H1 (cell line): ENCODE measurements at regions not wholly inside any gene's neighbourhood (a gene's known extent, or its start where the extent isn't known, plus 50 kb on each side); places are given as distances from the start of the nearest gene placed in this dataset.

Experiments
- CTCF ChIA-PET: fragments of 300-600 bp; sonication (Branson Sonifier 250); formaldehyde crosslinking; loops from one replicate; lab custom pipeline; 2021; ENCODE audit not compliant: partially characterized antibody; lab: Charles Lee
- POLR2A ChIA-PET: fragments of 300-600 bp; sonication (Branson Sonifier 250); formaldehyde crosslinking; loops from one replicate; lab custom pipeline; 2021; ENCODE audit warnings: inconsistent platforms; ENCODE audit not compliant: partially characterized antibody; lab: Charles Lee
- DNase-seq, 2 experiments: peaks; one replicate each; pipeline versions ENCODE4 v3.0.0 to v3.0.0-alpha.2; 2010 to 2022; ENCODE audit warnings: low spot score in 2 of 2, low read depth in 1 of 2, mixed read lengths in 1 of 2
- FAIRE-seq: peaks from 2 replicates; lab custom pipeline; 2011; peaks lifted over from hg19 to GRCh38; lab: Jason Lieb, UNC
- H2AFZ ChIP-seq: 2 replicates; pipeline ENCODE4 v1.8.1; 2012; ENCODE audit warnings: low read length, inconsistent platforms
- H2AK5ac ChIP-seq: 2 replicates; pipeline ENCODE4 v1.6.1; 2013; ENCODE audit warnings: low read depth, low read length
- H2BK120ac ChIP-seq: replicated peaks from 2 replicates; pipeline ENCODE3; 2013; ENCODE audit warnings: low read depth, low read length, inconsistent platforms
- H2BK12ac ChIP-seq: 2 replicates; pipeline ENCODE4 v1.6.1; 2013; ENCODE audit warnings: low read depth, low read length
- H2BK15ac ChIP-seq: 2 replicates; pipeline ENCODE4 v1.6.1; 2013; ENCODE audit warnings: low read length
- H2BK20ac ChIP-seq: 2 replicates; pipeline ENCODE4 v1.6.1; 2013; ENCODE audit warnings: low read length
- H2BK5ac ChIP-seq: 2 replicates; pipeline ENCODE4 v1.6.1; 2013; ENCODE audit warnings: low read depth, low read length
- H3K14ac ChIP-seq: 2 replicates; pipeline ENCODE4 v1.6.1; 2013; ENCODE audit warnings: inconsistent platforms; ENCODE audit not compliant: insufficient read length
- H3K18ac ChIP-seq: 2 replicates; pipeline ENCODE4 v1.6.1; 2013; ENCODE audit warnings: low read length; ENCODE audit errors: extremely low read depth
- H3K23ac ChIP-seq: 2 replicates; pipeline ENCODE4 v1.6.1; 2013; ENCODE audit warnings: inconsistent platforms; ENCODE audit not compliant: insufficient read length
- H3K23me2 ChIP-seq: 2 replicates; pipeline ENCODE4 v1.6.1; 2013; ENCODE audit warnings: low read depth, low read length
- H3K27ac ChIP-seq: 2 replicates; pipeline ENCODE4 v1.6.1; 2011; ENCODE audit warnings: low read depth, low read length, inconsistent platforms
- H3K27me3 ChIP-seq, 4 experiments: replicated peaks in 1 of 4; 1 replicate in 1 of 4; 2 replicates in 3 of 4; pipeline versions ENCODE4 v1.6.1 to v1.8.1; 2011 to 2013; ENCODE audit warnings: low read length in 3 of 4, mild to moderate bottlenecking in 3 of 4, inconsistent platforms in 2 of 4, mixed read lengths in 2 of 4, moderate library complexity in 1 of 4; ENCODE audit not compliant: control insufficient read depth in 3 of 4, insufficient read depth in 3 of 4; ENCODE audit errors: extremely low read depth in 1 of 4
- H3K36me3 ChIP-seq, 4 experiments: 2 replicates each; pipeline versions ENCODE4 v1.6.1 to v1.8.1; 2011 to 2013; ENCODE audit warnings: mild to moderate bottlenecking in 4 of 4, low read length in 3 of 4, moderate library complexity in 2 of 4, control low read depth in 1 of 4, inconsistent platforms in 1 of 4; ENCODE audit not compliant: insufficient read depth in 4 of 4, control insufficient read depth in 2 of 4
- H3K4ac ChIP-seq: replicated peaks from 2 replicates; pipeline ENCODE3; 2013; ENCODE audit warnings: low read length, low read depth, mixed read lengths, inconsistent platforms; ENCODE audit not compliant: insufficient read length
- H3K4me1 ChIP-seq, 4 experiments: replicated peaks in 1 of 4; 1 replicate in 1 of 4; 2 replicates in 3 of 4; pipeline versions ENCODE4 v1.6.1 to v1.8.1; 2011 to 2013; ENCODE audit warnings: low read length in 3 of 4, inconsistent platforms in 2 of 4, mixed read lengths in 1 of 4; ENCODE audit not compliant: insufficient read depth in 4 of 4, control insufficient read depth in 3 of 4
- H3K4me2 ChIP-seq, 2 experiments: 2 replicates each; pipeline versions ENCODE4 v1.6.1 to v1.8.1; 2011 to 2013; ENCODE audit warnings: low read depth in 2 of 2, low read length in 2 of 2, control low read depth in 1 of 2, inconsistent platforms in 1 of 2, mild to moderate bottlenecking in 1 of 2; ENCODE audit not compliant: insufficient read depth in 1 of 2
- H3K4me3 ChIP-seq, 4 experiments: fragments of 200-600, 300-600 bp in 1 of 4; sonication (generic), shearing (Covaris generic), sonication (Bioruptor Twin) in 1 of 4; 2 replicates each; pipeline versions ENCODE4 v1.5.1 to v1.8.1; 2011 to 2016; ENCODE audit warnings: low read length in 4 of 4, low read depth in 3 of 4, control low read depth in 2 of 4, inconsistent platforms in 2 of 4, mild to moderate bottlenecking in 2 of 4, mixed read lengths in 1 of 4, moderate library complexity in 1 of 4; ENCODE audit not compliant: insufficient read depth in 2 of 4; ENCODE audit errors: extremely low read depth in 1 of 4
- H3K56ac ChIP-seq: replicated peaks from 2 replicates; pipeline ENCODE3; 2013; ENCODE audit warnings: low read depth, mild to moderate bottlenecking, mixed read lengths, low read length, inconsistent platforms; ENCODE audit not compliant: insufficient read length
- H3K79me1 ChIP-seq: 2 replicates; pipeline ENCODE4 v1.6.1; 2013; ENCODE audit warnings: low read depth, low read length, control low read depth
- H3K79me2 ChIP-seq, 2 experiments: 2 replicates each; pipeline versions ENCODE4 v1.6.1 to v1.8.1; 2012 to 2013; ENCODE audit warnings: low read length in 2 of 2, mild to moderate bottlenecking in 2 of 2, inconsistent platforms in 1 of 2; ENCODE audit not compliant: insufficient read depth in 2 of 2, control insufficient read depth in 1 of 2
- H3K9ac ChIP-seq, 4 experiments: replicated peaks in 1 of 4; 1 replicate in 1 of 4; 2 replicates in 3 of 4; pipeline versions ENCODE4 v1.6.1 to v1.8.1; 2011 to 2013; ENCODE audit warnings: low read depth in 3 of 4, low read length in 3 of 4, control low read depth in 2 of 4, mild to moderate bottlenecking in 2 of 4, moderate library complexity in 2 of 4, inconsistent platforms in 1 of 4; ENCODE audit errors: extremely low read depth in 1 of 4
- H3K9me3 ChIP-seq, 2 experiments: 2 replicates each; pipeline versions ENCODE4 v1.6.1 to v1.8.1; 2012 to 2013; ENCODE audit warnings: mild to moderate bottlenecking in 2 of 2, moderate library complexity in 2 of 2, control low read depth in 1 of 2, inconsistent platforms in 1 of 2, low read depth in 1 of 2, low read length in 1 of 2, mixed read lengths in 1 of 2; ENCODE audit not compliant: insufficient read depth in 2 of 2
- H4K20me1 ChIP-seq, 2 experiments: replicated peaks in 1 of 2; 2 replicates each; pipeline versions ENCODE3 to v1.8.1; 2011 to 2013; ENCODE audit warnings: inconsistent platforms in 2 of 2, low read length in 2 of 2, mild to moderate bottlenecking in 1 of 2; ENCODE audit not compliant: insufficient read depth in 2 of 2, control insufficient read depth in 1 of 2
- H4K5ac ChIP-seq: 2 replicates; pipeline ENCODE4 v1.6.1; 2013; ENCODE audit warnings: low read length, low read depth, mixed read lengths, inconsistent platforms; ENCODE audit not compliant: insufficient read length
- H4K8ac ChIP-seq: 2 replicates; pipeline ENCODE4 v1.8.0; 2013; ENCODE audit warnings: mild to moderate bottlenecking, moderate library complexity, low read length, inconsistent platforms; ENCODE audit not compliant: insufficient read depth; ENCODE audit errors: extremely low read depth
- H4K91ac ChIP-seq: replicated peaks from 2 replicates; pipeline ENCODE3; 2013; ENCODE audit warnings: low read length, mixed read lengths, inconsistent platforms; ENCODE audit not compliant: insufficient read length
- GTF2F1 ChIP-seq: IDR thresholded peaks from 2 replicates; pipeline ENCODE4 v1.6.1; 2012; ENCODE audit warnings: low read depth, low read length, improper control_type of control experiment, borderline replicate concordance
- KDM5A ChIP-seq: fragments of 200-600 bp; IDR thresholded peaks from 2 replicates; pipeline ENCODE4 v1.7.1; 2012; ENCODE audit warnings: mild to moderate bottlenecking, low read length, inconsistent platforms, mixed read lengths
- WGBS, 2 experiments: shearing (Covaris generic) in 1 of 2; methylation state at CpG; one replicate each; pipeline versions ENCODE4 v1.1.6 to v1.1.7; 2013 to 2015; ENCODE audit warnings: low lambda C conversion rate in 2 of 2, mixed read lengths in 2 of 2, inconsistent platforms in 1 of 2, low coverage in 1 of 2, missing lambda C conversion rate in 1 of 2; ENCODE audit not compliant: insufficient replicate concordance in 2 of 2, insufficient coverage in 1 of 2, insufficient read length in 1 of 2; ENCODE audit errors: extremely low coverage in 1 of 2, missing lambda C conversion rate in 1 of 2; 5-methylcytosine and 5-hydroxymethylcytosine counted together

DNA sequence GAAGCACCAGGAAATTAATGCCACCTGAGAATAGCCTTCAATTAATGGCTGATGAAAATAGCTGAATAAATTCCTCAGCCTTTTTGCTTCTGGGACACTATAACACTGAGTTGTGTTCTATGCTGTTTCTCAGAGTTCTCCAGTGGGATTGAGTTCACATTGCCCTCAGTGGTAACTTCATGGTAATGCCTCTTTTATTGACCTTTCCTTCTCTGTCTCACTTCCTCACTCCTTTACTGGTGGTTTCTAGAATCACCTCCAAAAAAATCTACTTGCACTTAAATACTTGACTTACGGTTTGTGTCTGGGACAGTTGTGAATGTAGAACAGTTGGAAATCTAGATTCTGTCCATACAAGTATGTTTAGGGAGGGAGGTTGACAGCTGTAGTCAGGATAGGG, 293.7 kb downstream of the PPP1R2C start:
- no peak overlapping the region for H3K23ac ChIP-seq
- no peaks in the 10 kb centered on the region for H3K4me1 ChIP-seq
- no peak for FAIRE-seq
- H3K4me3 ChIP-seq = no peak overlapping the region
- no peaks in the 10 kb centered on the region for H3K23me2 ChIP-seq
- H3K9me3 ChIP-seq = no peaks in the 10 kb centered on the region
- H3K18ac ChIP-seq = no peak overlapping the region
- H3K79me1 ChIP-seq = no peaks in the 10 kb centered on the region
- ChIA-PET CTCF (no interaction called here), POLR2A (no interaction called here)
- no peak overlapping the region for H2AFZ ChIP-seq
- H3K27me3 ChIP-seq = no peaks in the 10 kb centered on the region
- no peak overlapping the region for H2AK5ac ChIP-seq
- H4K91ac ChIP-seq = no peak overlapping the region
- H3K4me2 ChIP-seq = no peak overlapping the region
- no peaks in the 10 kb centered on the region for H3K79me2 ChIP-seq
- H4K20me1 ChIP-seq = no peaks in the 10 kb centered on the region
- TF ChIP-seq KDM5A (no peak), GTF2F1 (no peak)
- H2BK12ac ChIP-seq = no peak overlapping the region
- H4K5ac ChIP-seq = no peak overlapping the region
- no peak overlapping the region for H2BK5ac ChIP-seq
- DNase-seq = no peak
- H2BK20ac ChIP-seq = no peak overlapping the region
- no peak overlapping the region for H3K9ac ChIP-seq
- no peak overlapping the region for H2BK120ac ChIP-seq
- WGBS, 2 experiments = 83% methylated on average over 1 of the region's 1 CpG; no CpG with 5 or more reads in 1 of the 2 experiments
- H4K8ac ChIP-seq = no peak overlapping the region
- H3K27ac ChIP-seq = no peak overlapping the region
- H3K14ac ChIP-seq = no peak overlapping the region
- no peaks in the 10 kb centered on the region for H3K36me3 ChIP-seq
- no peak overlapping the region for H3K4ac ChIP-seq
- H3K56ac ChIP-seq = no peak overlapping the region
- no peak overlapping the region for H2BK15ac ChIP-seq
